ENCODE measurements at regions not wholly inside any gene's neighbourhood (a gene's known extent, or its start where the extent isn't known, plus 50 kb on each side); places are given as distances from the start of the nearest gene placed in this dataset.

DNA sequence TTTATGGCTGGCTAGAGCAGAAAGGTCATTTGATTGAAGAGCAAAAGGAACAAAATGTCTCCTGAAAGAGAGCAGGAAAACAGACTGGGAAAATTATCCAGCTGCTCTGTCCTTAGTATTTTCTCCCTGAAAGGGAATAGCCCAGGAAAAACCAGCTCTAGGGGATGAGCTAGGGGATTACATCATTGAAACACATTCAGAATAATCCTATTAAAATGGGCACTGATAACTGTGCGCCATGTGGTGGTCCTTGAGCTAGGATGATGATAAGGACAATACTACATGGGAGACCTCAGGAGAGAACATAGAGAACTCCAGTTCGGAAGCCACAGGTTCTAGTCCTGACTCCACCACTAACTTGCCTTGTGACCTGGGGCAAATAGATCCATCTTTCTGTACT lies 873.8 kb downstream of the TYW1 start:
- no peak for DNase-seq (ENCODE audit: low spot score)
- H3K27ac Mint-ChIP-seq: no peak overlapping the region
- Histone ChIP-seq H3K36me3 (ENCODE audit: insufficient read depth) (no peaks in the 10 kb centered on the region), H3F3A (replicated peaks; ENCODE audit: low read depth) (no peaks in the 10 kb centered on the region), H3K4me3 (no peak overlapping the region), H2AFZ (no peak overlapping the region), H3K4me2 (no peak overlapping the region), H3K9me2 (ENCODE audit: insufficient read depth) (no peaks in the 10 kb centered on the region), H3K4me1 (ENCODE audit: insufficient read depth) (no peaks in the 10 kb centered on the region), H3K27me3 (ENCODE audit: insufficient read depth) (no peaks in the 10 kb centered on the region), H3K79me2 (replicated peaks; ENCODE audit: insufficient read depth) (no peaks in the 10 kb centered on the region), H3K27ac (ENCODE audit: low read depth) (no peak overlapping the region), H4K20me1 (replicated peaks; ENCODE audit: insufficient read depth) (no peaks in the 10 kb centered on the region)
- H3K4me3 Mint-ChIP-seq: no peak overlapping the region
- H3K4me1 Mint-ChIP-seq: no peaks in the 10 kb centered on the region
- ATAC-seq: no peak
- H3K36me3 Mint-ChIP-seq (ENCODE audit: low read depth): peaks cover 25% of the 10 kb centered on the region
- peaks cover 95% of the 10 kb centered on the region for H3K9me3 Mint-ChIP-seq
- H3K27me3 Mint-ChIP-seq (ENCODE audit: insufficient read depth, low read depth, poor library complexity): peaks cover 2% of the 10 kb centered on the region
- TF ChIP-seq POLR2AphosphoS5 (IDR thresholded peaks at IDR 0.05; ENCODE audit: low read depth) (no peak), NANOG (IDR thresholded peaks at IDR 0.05; ENCODE audit: borderline replicate concordance) (no peak), CREB1 (CRISPR knock-in tag; IDR thresholded peaks at IDR 0.05; ENCODE audit: low read depth) (no peak), JUNB (IDR thresholded peaks at IDR 0.05; ENCODE audit: unreplicated experiment) (no peak)
- TF ChIP-seq, protein P1, sequence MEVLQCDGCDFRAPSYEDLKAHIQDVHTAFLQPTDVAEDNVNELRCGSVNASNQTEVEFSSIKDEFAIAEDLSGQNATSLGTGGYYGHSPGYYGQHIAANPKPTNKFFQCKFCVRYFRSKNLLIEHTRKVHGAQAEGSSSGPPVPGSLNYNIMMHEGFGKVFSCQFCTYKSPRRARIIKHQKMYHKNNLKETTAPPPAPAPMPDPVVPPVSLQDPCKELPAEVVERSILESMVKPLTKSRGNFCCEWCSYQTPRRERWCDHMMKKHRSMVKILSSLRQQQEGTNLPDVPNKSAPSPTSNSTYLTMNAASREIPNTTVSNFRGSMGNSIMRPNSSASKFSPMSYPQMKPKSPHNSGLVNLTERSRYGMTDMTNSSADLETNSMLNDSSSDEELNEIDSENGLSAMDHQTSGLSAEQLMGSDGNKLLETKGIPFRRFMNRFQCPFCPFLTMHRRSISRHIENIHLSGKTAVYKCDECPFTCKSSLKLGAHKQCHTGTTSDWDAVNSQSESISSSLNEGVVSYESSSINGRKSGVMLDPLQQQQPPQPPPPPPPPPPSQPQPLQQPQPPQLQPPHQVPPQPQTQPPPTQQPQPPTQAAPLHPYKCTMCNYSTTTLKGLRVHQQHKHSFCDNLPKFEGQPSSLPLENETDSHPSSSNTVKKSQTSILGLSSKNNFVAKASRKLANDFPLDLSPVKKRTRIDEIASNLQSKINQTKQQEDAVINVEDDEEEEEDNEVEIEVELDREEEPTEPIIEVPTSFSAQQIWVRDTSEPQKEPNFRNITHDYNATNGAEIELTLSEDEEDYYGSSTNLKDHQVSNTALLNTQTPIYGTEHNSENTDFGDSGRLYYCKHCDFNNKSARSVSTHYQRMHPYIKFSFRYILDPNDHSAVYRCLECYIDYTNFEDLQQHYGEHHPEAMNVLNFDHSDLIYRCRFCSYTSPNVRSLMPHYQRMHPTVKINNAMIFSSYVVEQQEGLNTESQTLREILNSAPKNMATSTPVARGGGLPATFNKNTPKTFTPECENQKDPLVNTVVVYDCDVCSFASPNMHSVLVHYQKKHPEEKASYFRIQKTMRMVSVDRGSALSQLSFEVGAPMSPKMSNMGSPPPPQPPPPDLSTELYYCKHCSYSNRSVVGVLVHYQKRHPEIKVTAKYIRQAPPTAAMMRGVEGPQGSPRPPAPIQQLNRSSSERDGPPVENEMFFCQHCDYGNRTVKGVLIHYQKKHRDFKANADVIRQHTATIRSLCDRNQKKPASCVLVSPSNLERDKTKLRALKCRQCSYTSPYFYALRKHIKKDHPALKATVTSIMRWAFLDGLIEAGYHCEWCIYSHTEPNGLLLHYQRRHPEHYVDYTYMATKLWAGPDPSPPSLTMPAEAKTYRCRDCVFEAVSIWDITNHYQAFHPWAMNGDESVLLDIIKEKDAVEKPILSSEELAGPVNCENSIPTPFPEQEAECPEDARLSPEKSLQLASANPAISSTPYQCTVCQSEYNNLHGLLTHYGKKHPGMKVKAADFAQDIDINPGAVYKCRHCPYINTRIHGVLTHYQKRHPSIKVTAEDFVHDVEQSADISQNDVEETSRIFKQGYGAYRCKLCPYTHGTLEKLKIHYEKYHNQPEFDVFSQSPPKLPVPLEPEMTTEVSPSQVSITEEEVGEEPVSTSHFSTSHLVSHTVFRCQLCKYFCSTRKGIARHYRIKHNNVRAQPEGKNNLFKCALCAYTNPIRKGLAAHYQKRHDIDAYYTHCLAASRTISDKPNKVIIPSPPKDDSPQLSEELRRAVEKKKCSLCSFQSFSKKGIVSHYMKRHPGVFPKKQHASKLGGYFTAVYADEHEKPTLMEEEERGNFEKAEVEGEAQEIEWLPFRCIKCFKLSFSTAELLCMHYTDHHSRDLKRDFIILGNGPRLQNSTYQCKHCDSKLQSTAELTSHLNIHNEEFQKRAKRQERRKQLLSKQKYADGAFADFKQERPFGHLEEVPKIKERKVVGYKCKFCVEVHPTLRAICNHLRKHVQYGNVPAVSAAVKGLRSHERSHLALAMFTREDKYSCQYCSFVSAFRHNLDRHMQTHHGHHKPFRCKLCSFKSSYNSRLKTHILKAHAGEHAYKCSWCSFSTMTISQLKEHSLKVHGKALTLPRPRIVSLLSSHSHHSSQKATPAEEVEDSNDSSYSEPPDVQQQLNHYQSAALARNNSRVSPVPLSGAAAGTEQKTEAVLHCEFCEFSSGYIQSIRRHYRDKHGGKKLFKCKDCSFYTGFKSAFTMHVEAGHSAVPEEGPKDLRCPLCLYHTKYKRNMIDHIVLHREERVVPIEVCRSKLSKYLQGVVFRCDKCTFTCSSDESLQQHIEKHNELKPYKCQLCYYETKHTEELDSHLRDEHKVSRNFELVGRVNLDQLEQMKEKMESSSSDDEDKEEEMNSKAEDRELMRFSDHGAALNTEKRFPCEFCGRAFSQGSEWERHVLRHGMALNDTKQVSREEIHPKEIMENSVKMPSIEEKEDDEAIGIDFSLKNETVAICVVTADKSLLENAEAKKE (CRISPR knock-in tag; IDR thresholded peaks at IDR 0.05): no peak
- TF ChIP-seq, protein P2, sequence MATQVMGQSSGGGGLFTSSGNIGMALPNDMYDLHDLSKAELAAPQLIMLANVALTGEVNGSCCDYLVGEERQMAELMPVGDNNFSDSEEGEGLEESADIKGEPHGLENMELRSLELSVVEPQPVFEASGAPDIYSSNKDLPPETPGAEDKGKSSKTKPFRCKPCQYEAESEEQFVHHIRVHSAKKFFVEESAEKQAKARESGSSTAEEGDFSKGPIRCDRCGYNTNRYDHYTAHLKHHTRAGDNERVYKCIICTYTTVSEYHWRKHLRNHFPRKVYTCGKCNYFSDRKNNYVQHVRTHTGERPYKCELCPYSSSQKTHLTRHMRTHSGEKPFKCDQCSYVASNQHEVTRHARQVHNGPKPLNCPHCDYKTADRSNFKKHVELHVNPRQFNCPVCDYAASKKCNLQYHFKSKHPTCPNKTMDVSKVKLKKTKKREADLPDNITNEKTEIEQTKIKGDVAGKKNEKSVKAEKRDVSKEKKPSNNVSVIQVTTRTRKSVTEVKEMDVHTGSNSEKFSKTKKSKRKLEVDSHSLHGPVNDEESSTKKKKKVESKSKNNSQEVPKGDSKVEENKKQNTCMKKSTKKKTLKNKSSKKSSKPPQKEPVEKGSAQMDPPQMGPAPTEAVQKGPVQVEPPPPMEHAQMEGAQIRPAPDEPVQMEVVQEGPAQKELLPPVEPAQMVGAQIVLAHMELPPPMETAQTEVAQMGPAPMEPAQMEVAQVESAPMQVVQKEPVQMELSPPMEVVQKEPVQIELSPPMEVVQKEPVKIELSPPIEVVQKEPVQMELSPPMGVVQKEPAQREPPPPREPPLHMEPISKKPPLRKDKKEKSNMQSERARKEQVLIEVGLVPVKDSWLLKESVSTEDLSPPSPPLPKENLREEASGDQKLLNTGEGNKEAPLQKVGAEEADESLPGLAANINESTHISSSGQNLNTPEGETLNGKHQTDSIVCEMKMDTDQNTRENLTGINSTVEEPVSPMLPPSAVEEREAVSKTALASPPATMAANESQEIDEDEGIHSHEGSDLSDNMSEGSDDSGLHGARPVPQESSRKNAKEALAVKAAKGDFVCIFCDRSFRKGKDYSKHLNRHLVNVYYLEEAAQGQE (IDR thresholded peaks at IDR 0.05; ENCODE audit: unreplicated experiment): no peak
